ENCODE measurements at regions not wholly inside any gene's neighbourhood (a gene's known extent, or its start where the extent isn't known, plus 50 kb on each side); places are given as distances from the start of the nearest gene placed in this dataset.

DNA sequence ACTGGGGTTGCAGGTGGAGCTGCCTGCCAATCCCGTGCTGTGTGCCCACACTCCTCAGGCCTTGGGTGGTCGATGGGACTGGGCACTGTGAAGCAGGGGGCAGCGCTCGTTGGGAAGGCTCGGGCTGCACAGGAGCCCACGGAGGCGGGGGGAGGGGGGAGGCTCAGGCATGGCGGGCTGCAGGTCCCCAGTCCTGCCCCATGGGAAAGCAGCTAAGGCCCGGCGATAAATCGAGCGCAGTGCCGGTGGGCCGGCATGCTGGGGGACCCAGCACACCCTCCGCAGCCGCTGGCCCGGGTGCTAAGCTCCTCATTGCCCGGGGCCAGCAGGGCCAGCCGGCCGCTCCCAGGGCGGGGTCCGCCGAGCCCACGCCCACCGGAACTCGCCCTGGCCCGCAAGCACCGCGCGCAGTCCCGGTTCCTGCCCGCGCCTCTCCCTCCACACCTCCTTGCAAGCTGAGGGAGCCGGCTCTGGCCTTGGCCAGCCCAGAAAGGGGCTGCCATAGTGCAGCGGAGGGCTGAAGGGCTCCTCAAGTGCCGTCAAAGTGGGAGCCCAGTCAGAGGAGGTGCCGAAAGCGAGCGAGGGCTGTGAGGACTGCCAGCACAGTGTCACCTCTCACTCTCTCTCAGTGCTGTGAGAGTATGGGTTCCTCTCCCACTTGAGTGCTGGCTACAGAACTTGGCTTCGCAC, 1210.6 kb upstream of the NXPH2 start:
- no peak for TF ChIP-seq POLR2AphosphoS5 (IDR thresholded peaks at IDR 0.05)
- TF ChIP-seq EP300 (IDR thresholded peaks at IDR 0.05), result no peak
- TF ChIP-seq, protein P1, sequence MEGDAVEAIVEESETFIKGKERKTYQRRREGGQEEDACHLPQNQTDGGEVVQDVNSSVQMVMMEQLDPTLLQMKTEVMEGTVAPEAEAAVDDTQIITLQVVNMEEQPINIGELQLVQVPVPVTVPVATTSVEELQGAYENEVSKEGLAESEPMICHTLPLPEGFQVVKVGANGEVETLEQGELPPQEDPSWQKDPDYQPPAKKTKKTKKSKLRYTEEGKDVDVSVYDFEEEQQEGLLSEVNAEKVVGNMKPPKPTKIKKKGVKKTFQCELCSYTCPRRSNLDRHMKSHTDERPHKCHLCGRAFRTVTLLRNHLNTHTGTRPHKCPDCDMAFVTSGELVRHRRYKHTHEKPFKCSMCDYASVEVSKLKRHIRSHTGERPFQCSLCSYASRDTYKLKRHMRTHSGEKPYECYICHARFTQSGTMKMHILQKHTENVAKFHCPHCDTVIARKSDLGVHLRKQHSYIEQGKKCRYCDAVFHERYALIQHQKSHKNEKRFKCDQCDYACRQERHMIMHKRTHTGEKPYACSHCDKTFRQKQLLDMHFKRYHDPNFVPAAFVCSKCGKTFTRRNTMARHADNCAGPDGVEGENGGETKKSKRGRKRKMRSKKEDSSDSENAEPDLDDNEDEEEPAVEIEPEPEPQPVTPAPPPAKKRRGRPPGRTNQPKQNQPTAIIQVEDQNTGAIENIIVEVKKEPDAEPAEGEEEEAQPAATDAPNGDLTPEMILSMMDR (IDR thresholded peaks at IDR 0.05), result no peak
- TF ChIP-seq POLR2A (IDR thresholded peaks at IDR 0.05), result no peak

Measured in upper lobe of left lung (tissue), 4 donors.